ENCODE measurements at regions not wholly inside any gene's neighbourhood (a gene's known extent, or its start where the extent isn't known, plus 50 kb on each side); places are given as distances from the start of the nearest gene placed in this dataset.

DNA sequence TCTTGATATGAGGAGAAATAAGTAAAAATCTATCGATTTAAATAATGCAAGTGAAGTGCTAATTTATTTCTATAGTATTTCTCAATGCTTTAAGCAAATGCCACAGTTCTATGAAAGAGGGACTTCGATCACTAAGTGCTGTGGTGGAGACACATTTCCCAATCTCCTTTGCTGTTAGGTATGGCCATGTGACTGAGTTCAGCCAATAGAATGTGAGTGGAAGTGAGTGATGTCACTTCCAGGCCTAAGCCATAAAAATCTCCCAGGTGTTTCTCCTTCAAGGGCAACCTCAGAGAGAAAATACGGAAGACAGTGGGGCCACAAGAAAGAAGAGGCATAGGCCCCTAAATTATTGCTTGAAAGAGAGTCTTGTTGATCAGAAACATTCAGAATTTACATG, 100.3 kb upstream of the ANKH start:
- H3K4me1 ChIP-seq (ENCODE audit: insufficient read depth): no peaks in the 10 kb centered on the region
- no peaks in the 10 kb centered on the region for H3K36me3 ChIP-seq (replicated peaks; ENCODE audit: insufficient read depth, low read depth)
- H3K27ac ChIP-seq: no peak overlapping the region
- no peak overlapping the region for H2AFZ ChIP-seq
- no peaks in the 10 kb centered on the region for H3K9me2 ChIP-seq (replicated peaks; ENCODE audit: insufficient read depth)
- WGBS (ENCODE audit: low lambda C conversion rate, missing lambda C conversion rate): 95% methylated on average over 3 of the region's 3 CpGs
- TF ChIP-seq EZH2 (IDR thresholded peaks at IDR 0.05; ENCODE audit: borderline replicate concordance) (no peak), EZH2phosphoT487 (IDR thresholded peaks at IDR 0.05; ENCODE audit: low read depth, severe bottlenecking, unreplicated experiment) (no peak)
- TF ChIP-seq, protein P1, sequence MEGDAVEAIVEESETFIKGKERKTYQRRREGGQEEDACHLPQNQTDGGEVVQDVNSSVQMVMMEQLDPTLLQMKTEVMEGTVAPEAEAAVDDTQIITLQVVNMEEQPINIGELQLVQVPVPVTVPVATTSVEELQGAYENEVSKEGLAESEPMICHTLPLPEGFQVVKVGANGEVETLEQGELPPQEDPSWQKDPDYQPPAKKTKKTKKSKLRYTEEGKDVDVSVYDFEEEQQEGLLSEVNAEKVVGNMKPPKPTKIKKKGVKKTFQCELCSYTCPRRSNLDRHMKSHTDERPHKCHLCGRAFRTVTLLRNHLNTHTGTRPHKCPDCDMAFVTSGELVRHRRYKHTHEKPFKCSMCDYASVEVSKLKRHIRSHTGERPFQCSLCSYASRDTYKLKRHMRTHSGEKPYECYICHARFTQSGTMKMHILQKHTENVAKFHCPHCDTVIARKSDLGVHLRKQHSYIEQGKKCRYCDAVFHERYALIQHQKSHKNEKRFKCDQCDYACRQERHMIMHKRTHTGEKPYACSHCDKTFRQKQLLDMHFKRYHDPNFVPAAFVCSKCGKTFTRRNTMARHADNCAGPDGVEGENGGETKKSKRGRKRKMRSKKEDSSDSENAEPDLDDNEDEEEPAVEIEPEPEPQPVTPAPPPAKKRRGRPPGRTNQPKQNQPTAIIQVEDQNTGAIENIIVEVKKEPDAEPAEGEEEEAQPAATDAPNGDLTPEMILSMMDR (IDR thresholded peaks at IDR 0.05; ENCODE audit: poor library complexity): no peak
- H3K27me3 ChIP-seq: no peaks in the 10 kb centered on the region
- no peaks in the 10 kb centered on the region for H4K20me1 ChIP-seq (ENCODE audit: insufficient read depth, poor library complexity, severe bottlenecking)
- no peak for DNase-seq (ENCODE audit: low spot score)
- H3K4me2 ChIP-seq: no peak overlapping the region
- no peak overlapping the region for H3K4me3 ChIP-seq
- no peaks in the 10 kb centered on the region for H3K9me3 ChIP-seq (ENCODE audit: low read depth)
- H3K79me2 ChIP-seq: no peaks in the 10 kb centered on the region

DNA sequence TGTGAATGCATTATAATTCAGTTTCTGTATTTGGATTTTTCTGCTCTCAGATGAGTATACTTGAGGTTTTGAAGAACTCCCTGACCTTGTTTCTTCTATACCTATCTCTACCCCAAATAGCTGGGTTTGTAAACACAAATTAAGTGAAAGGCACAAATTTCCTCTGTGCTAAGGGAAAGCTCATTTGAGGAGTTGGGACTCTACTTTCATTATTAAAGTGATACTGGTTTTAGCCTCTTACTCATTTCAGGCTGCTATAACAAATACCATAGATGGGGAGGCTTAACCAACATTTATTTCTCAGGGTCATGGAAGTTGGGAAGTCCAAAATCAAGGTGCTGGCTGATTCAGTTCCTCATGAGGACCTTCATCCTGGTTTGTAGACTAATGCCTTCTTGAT, 97.2 kb upstream of the ANKH start:
- H3K9me2 ChIP-seq (replicated peaks; ENCODE audit: insufficient read depth): no peaks in the 10 kb centered on the region
- no peaks in the 10 kb centered on the region for H3K9me3 ChIP-seq (ENCODE audit: low read depth)
- no peaks in the 10 kb centered on the region for H4K20me1 ChIP-seq (ENCODE audit: insufficient read depth, poor library complexity, severe bottlenecking)
- TF ChIP-seq, protein P1 (IDR thresholded peaks at IDR 0.05; ENCODE audit: poor library complexity): no peak
- TF ChIP-seq EZH2 (IDR thresholded peaks at IDR 0.05; ENCODE audit: borderline replicate concordance): no peak
- TF ChIP-seq EZH2phosphoT487 (IDR thresholded peaks at IDR 0.05; ENCODE audit: low read depth, severe bottlenecking, unreplicated experiment): no peak
- H3K4me1 ChIP-seq (ENCODE audit: insufficient read depth): no peaks in the 10 kb centered on the region
- H3K27ac ChIP-seq: no peak overlapping the region
- H3K36me3 ChIP-seq (replicated peaks; ENCODE audit: insufficient read depth, low read depth): no peaks in the 10 kb centered on the region
- H3K27me3 ChIP-seq: no peaks in the 10 kb centered on the region
- H2AFZ ChIP-seq: no peak overlapping the region
- no peak overlapping the region for H3K4me3 ChIP-seq
- no peak for DNase-seq (ENCODE audit: low spot score)
- no peaks in the 10 kb centered on the region for H3K79me2 ChIP-seq
- H3K4me2 ChIP-seq: no peak overlapping the region

DNA sequence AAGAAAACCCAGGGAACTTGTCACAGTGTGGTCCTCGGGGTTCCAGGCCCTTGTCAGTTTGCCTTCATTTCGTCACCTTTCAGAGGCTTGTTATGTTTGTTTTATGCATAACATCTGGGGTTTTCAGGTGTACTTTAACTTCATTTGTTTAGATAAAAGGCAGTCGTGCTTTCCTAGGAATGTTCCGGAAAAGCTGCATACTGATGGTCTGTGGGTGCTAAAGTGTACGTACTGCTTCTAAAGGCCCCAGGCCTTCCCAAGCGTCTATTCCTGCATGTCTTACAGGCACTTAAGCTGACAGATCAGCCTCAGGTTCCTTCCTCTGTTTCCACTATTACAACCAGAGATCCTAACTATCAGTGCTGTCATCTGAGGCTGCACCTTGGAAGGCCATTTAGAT, 95.6 kb upstream of the ANKH start:
- H3K36me3 ChIP-seq (replicated peaks; ENCODE audit: insufficient read depth, low read depth): no peaks in the 10 kb centered on the region
- H4K20me1 ChIP-seq (ENCODE audit: insufficient read depth, poor library complexity, severe bottlenecking): no peaks in the 10 kb centered on the region
- TF ChIP-seq, protein P1 (IDR thresholded peaks at IDR 0.05; ENCODE audit: poor library complexity): no peak
- TF ChIP-seq EZH2 (IDR thresholded peaks at IDR 0.05; ENCODE audit: borderline replicate concordance) (no peak), EZH2phosphoT487 (IDR thresholded peaks at IDR 0.05; ENCODE audit: low read depth, severe bottlenecking, unreplicated experiment) (no peak)
- no peak overlapping the region for H3K4me2 ChIP-seq
- H3K9me3 ChIP-seq (ENCODE audit: low read depth): no peaks in the 10 kb centered on the region
- DNase-seq (ENCODE audit: low spot score): no peak
- no peak overlapping the region for H3K4me3 ChIP-seq
- no peak overlapping the region for H3K27ac ChIP-seq
- no peaks in the 10 kb centered on the region for H3K79me2 ChIP-seq
- H3K9me2 ChIP-seq (replicated peaks; ENCODE audit: insufficient read depth): no peaks in the 10 kb centered on the region
- H3K4me1 ChIP-seq (ENCODE audit: insufficient read depth): no peaks in the 10 kb centered on the region
- no peak overlapping the region for H2AFZ ChIP-seq
- 63% methylated on average over 6 of the region's 6 CpGs for WGBS (ENCODE audit: low lambda C conversion rate, missing lambda C conversion rate)
- H3K27me3 ChIP-seq: no peaks in the 10 kb centered on the region

DNA sequence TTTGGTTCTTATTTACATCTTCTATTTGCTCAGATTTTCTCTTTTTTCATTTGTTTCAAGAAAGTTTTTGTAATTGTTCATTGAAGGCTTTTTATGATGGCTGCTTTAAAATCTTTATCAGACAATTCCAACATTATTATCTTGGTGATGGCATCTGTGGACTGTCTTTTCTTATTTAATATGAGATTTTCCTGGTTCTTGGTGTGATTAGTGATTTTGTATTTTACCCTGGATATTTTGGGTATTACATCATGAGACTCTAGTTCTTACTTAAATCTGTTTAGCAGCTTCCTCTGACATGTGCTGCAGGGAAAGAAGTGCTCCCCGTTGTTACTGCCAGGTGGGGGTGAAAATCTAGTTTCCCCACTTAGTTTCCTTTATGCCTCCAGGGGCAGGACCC, 94.2 kb upstream of the ANKH start:
- TF ChIP-seq, protein P1 (IDR thresholded peaks at IDR 0.05; ENCODE audit: poor library complexity): no peak
- TF ChIP-seq EZH2phosphoT487 (IDR thresholded peaks at IDR 0.05; ENCODE audit: low read depth, severe bottlenecking, unreplicated experiment) (no peak), EZH2 (IDR thresholded peaks at IDR 0.05; ENCODE audit: borderline replicate concordance) (no peak)
- H3K27me3 ChIP-seq: no peaks in the 10 kb centered on the region
- H3K27ac ChIP-seq: no peak overlapping the region
- H3K4me3 ChIP-seq: no peak overlapping the region
- no peak overlapping the region for H3K4me2 ChIP-seq
- H4K20me1 ChIP-seq (ENCODE audit: insufficient read depth, poor library complexity, severe bottlenecking): no peaks in the 10 kb centered on the region
- no peaks in the 10 kb centered on the region for H3K36me3 ChIP-seq (replicated peaks; ENCODE audit: insufficient read depth, low read depth)
- H3K79me2 ChIP-seq: no peaks in the 10 kb centered on the region
- 82% methylated on average over 1 of the region's 1 CpG for WGBS (ENCODE audit: low lambda C conversion rate, missing lambda C conversion rate)
- no peak for DNase-seq (ENCODE audit: low spot score)
- no peaks in the 10 kb centered on the region for H3K9me3 ChIP-seq (ENCODE audit: low read depth)
- H2AFZ ChIP-seq: no peak overlapping the region
- no peaks in the 10 kb centered on the region for H3K9me2 ChIP-seq (replicated peaks; ENCODE audit: insufficient read depth)
- H3K4me1 ChIP-seq (ENCODE audit: insufficient read depth): no peaks in the 10 kb centered on the region
